GM23338 (cell line): ENCODE measurements at regions not wholly inside any gene's neighbourhood (a gene's known extent, or its start where the extent isn't known, plus 50 kb on each side); places are given as distances from the start of the nearest gene placed in this dataset.

Experiments
- ATAC-seq: fragments of 200-7000 bp; cut with Tn5 transposase; 3 replicates; pipeline ENCODE4 v1.9.1; 2020
- DNase-seq: peaks from one replicate; pipeline ENCODE4 v3.0.0-alpha.2; 2015; ENCODE audit warnings: low spot score
- H2AFZ ChIP-seq: fragments of 200-600 bp; sonication (generic); 2 replicates; pipeline ENCODE4 v1.8.0; 2016; ENCODE audit warnings: antibody characterized with exemption, mild to moderate bottlenecking, moderate library complexity
- H3F3A ChIP-seq: fragments of 200-600 bp; sonication (generic); replicated peaks from 2 replicates; pipeline ENCODE4 v1.8.0; 2017; ENCODE audit warnings: antibody characterized with exemption, mixed run types, low read depth
- H3K27ac ChIP-seq: fragments of 200-600 bp; sonication (generic); 2 replicates; pipeline ENCODE4 v1.6.1; 2016; ENCODE audit warnings: low read depth
- H3K27me3 ChIP-seq: fragments of 200-600 bp; sonication (generic); 2 replicates; pipeline ENCODE4 v1.8.0; 2016; ENCODE audit warnings: mild to moderate bottlenecking, mixed run types, moderate library complexity; ENCODE audit not compliant: insufficient read depth
- H3K36me3 ChIP-seq: fragments of 200-600 bp; sonication (generic); 2 replicates; pipeline ENCODE4 v1.8.0; 2016; ENCODE audit warnings: mild to moderate bottlenecking; ENCODE audit not compliant: insufficient read depth
- H3K4me1 ChIP-seq: fragments of 200-600 bp; sonication (generic); 2 replicates; pipeline ENCODE4 v1.8.0; 2016; ENCODE audit warnings: mild to moderate bottlenecking, moderate library complexity; ENCODE audit not compliant: insufficient read depth
- H3K4me2 ChIP-seq: fragments of 200-600 bp; sonication (generic); 2 replicates; pipeline ENCODE4 v1.7.1; 2017; ENCODE audit warnings: mixed run types
- H3K4me3 ChIP-seq: fragments of 200-600 bp; sonication (generic); 2 replicates; pipeline ENCODE4 v1.6.1; 2016; ENCODE audit warnings: mixed run types
- H3K79me2 ChIP-seq: fragments of 200-600 bp; sonication (generic); replicated peaks from 2 replicates; pipeline ENCODE4 v1.8.0; 2017; ENCODE audit warnings: mild to moderate bottlenecking; ENCODE audit not compliant: insufficient read depth
- H3K9me2 ChIP-seq: fragments of 200-600 bp; sonication (generic); 2 replicates; pipeline ENCODE4 v1.8.0; 2017; ENCODE audit not compliant: insufficient read depth
- H4K20me1 ChIP-seq: fragments of 200-600 bp; sonication (generic); replicated peaks from 2 replicates; pipeline ENCODE4 v1.8.0; 2017; ENCODE audit warnings: mild to moderate bottlenecking; ENCODE audit not compliant: insufficient read depth
- H3K27ac Mint-ChIP-seq: 2 replicates; pipeline ENCODE4 v1.8.0; 2020; ENCODE audit warnings: inconsistent platforms, mild to moderate bottlenecking, moderate library complexity, mixed read lengths
- H3K27me3 Mint-ChIP-seq: 3 replicates; pipeline ENCODE4 v1.8.0; 2022; ENCODE audit warnings: low read depth, mild to moderate bottlenecking, moderate library complexity, mixed read lengths, inconsistent platforms; ENCODE audit not compliant: insufficient read depth, poor library complexity
- H3K36me3 Mint-ChIP-seq: 3 replicates; pipeline ENCODE4 v1.8.0; 2021; ENCODE audit warnings: low read depth, mild to moderate bottlenecking, inconsistent platforms, moderate library complexity, mixed read lengths
- H3K4me1 Mint-ChIP-seq: 3 replicates; pipeline ENCODE4 v1.8.0; 2020; ENCODE audit warnings: mild to moderate bottlenecking, inconsistent platforms, mixed read lengths
- H3K4me3 Mint-ChIP-seq: 3 replicates; pipeline ENCODE4 v1.8.0; 2021; ENCODE audit warnings: moderate library complexity, mild to moderate bottlenecking, inconsistent platforms, mixed read lengths
- H3K9me3 Mint-ChIP-seq: 3 replicates; pipeline ENCODE4 v1.8.0; 2020; ENCODE audit warnings: moderate library complexity, mild to moderate bottlenecking, inconsistent platforms, mixed read lengths
- ETS1 ChIP-seq: IDR thresholded peaks from 2 replicates; pipeline ENCODE4 v1.6.1; 2016; ENCODE audit warnings: antibody characterized with exemption
- EZH2phosphoT487 ChIP-seq: fragments of 200-600 bp; sonication (generic); IDR thresholded peaks from one replicate; pipeline ENCODE4 v1.8.1; 2018; ENCODE audit warnings: antibody characterized with exemption; ENCODE audit not compliant: unreplicated experiment
- JUNB ChIP-seq: IDR thresholded peaks from one replicate; pipeline ENCODE4 v1.6.1; 2016; ENCODE audit warnings: antibody characterized with exemption; ENCODE audit not compliant: unreplicated experiment
- NANOG ChIP-seq: IDR thresholded peaks from 2 replicates; pipeline ENCODE4 v1.6.1; 2016; ENCODE audit warnings: antibody characterized with exemption, borderline replicate concordance
- STAT1 ChIP-seq: IDR thresholded peaks from one replicate; pipeline ENCODE4 v1.6.1; 2016; ENCODE audit warnings: antibody characterized with exemption; ENCODE audit not compliant: unreplicated experiment
- ZNF114 ChIP-seq: fragments of 250-450 bp; sonication (Bioruptor Pico); IDR thresholded peaks from 2 replicates; pipeline ENCODE4 v1.5.0; 2020; ENCODE audit warnings: mild to moderate bottlenecking, moderate library complexity
- ZNF331 ChIP-seq: fragments of 250-450 bp; sonication (Bioruptor Pico); IDR thresholded peaks from 2 replicates; pipeline ENCODE4 v1.5.0; 2020; ENCODE audit warnings: low read depth, mild to moderate bottlenecking, moderate library complexity
- ZNF462 ChIP-seq: fragments of 250-450 bp; sonication (Bioruptor Pico); IDR thresholded peaks from 2 replicates; pipeline ENCODE4 v1.5.0; 2020; ENCODE audit warnings: mild to moderate bottlenecking, moderate library complexity

- TF ChIP-seq ZNF462 (no peak), JUNB (no peak), EZH2phosphoT487 (no peak)
These were observed 287.9 kb downstream of the CDC5L start (continued) for GRCh38 chr6:44675449-44675848.

GRCh38 chr6:44676246-44676790 is 288.8 kb downstream of the CDC5L start:
- no peak for DNase-seq
- H3K27ac ChIP-seq, result no peak overlapping the region
- TF ChIP-seq NANOG (no peak), ZNF462 (no peak), ETS1 (no peak), ZNF114 (CRISPR knock-in tag) (no peak), STAT1 (no peak), EZH2phosphoT487 (no peak), ZNF331 (CRISPR knock-in tag) (no peak)

More at GRCh38 chr6:44676246-44676790, 288.8 kb downstream of the CDC5L start:
- Histone ChIP-seq H3K4me3 (no peak overlapping the region), H3K9me2 (peaks cover 14% of the 10 kb centered on the region), H2AFZ (no peak overlapping the region), H3F3A (no peaks in the 10 kb centered on the region), H3K27me3 (no peaks in the 10 kb centered on the region), H3K4me1 (peaks cover 6% of the 10 kb centered on the region), H3K79me2 (no peaks in the 10 kb centered on the region), H3K36me3 (no peaks in the 10 kb centered on the region), H4K20me1 (no peaks in the 10 kb centered on the region), H3K4me2 (no peak overlapping the region)
- Mint-ChIP-seq H3K4me1 (peaks cover 12% of the 10 kb centered on the region), H3K27ac (no peak overlapping the region), H3K9me3 (no peaks in the 10 kb centered on the region), H3K4me3 (no peak overlapping the region), H3K27me3 (peaks cover 6% of the 10 kb centered on the region), H3K36me3 (no peaks in the 10 kb centered on the region)
- ATAC-seq, result no peak
